ENCODE measurements at regions not wholly inside any gene's neighbourhood (a gene's known extent, or its start where the extent isn't known, plus 50 kb on each side); places are given as distances from the start of the nearest gene placed in this dataset.
A peak's percentile ranks its signal among the peaks of the same experiment; 100 is the strongest.

DNA sequence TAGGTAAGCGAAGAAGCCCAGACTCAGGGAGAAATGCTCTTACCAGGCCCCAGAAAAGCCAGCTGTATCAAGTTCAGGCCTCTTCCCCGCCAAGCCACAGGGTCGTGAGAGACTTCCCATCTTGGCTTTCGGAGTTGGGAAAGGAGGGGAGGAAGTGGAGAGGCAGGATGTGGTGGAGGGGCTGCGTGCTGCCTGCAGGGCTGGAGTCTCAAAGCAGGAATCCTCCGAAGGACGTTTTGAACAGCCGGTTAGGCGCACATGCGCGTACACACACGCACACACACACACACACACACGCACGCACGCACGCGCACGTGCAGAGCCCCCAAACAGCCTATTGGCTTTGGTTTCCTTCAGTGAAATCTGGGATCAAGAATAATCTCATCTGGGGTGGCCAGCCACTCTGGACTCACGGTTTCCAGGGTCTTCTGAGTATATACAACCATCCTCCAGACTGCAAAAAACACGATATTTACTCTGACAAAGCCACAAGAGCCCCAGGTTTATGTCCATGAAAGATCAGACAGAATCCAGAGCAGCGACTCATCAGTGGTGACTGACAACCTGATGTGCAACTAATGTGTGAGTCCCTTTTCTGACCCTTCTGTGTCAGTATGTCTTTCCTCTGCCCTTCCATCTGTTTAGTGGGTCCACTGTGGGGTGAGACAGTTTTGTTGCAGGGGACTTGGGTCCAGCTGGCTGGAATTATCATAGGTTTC lies 115.0 kb upstream of the ZNF438 start:
- DNase-seq = peak; percentile 35

DNA sequence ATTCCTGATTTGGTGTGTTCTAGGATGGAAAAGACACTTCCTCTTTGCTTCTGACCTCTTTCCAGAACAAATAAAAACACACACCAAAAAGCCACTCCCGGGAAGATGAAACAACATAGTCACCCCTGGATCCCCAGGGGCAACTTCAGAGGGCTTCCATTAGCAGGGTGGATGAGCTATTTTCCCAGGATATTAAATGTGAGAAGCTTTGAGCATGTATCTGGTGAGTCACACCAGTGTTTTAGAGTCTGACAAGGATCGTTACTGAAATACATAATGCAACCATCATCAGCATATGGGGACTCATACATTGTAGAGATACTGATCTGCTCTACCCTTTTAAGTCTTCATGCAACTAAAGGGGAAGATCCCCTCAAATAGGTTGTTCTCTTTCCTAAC lies 115.5 kb upstream of the ZNF438 start:
- no peak for DNase-seq

DNA sequence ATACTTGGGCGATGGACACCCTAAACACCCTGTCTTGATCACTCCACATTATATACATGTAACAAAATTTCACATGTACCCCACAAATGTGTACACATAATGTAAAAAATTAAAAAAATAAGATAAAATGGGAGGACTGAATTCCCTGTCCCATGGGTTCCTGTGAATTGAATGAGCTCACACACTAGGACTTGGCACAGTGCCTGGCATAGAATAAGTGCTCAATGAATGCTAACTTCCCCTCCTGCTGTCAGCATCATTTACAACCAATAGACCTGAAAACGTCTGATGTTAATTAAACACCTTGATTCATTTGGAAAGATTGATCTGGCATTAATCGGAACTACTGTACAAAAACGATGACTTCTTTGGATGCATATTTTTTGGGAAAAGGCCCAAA lies 117.3 kb upstream of the ZNF438 start:
- no peak for DNase-seq

DNA sequence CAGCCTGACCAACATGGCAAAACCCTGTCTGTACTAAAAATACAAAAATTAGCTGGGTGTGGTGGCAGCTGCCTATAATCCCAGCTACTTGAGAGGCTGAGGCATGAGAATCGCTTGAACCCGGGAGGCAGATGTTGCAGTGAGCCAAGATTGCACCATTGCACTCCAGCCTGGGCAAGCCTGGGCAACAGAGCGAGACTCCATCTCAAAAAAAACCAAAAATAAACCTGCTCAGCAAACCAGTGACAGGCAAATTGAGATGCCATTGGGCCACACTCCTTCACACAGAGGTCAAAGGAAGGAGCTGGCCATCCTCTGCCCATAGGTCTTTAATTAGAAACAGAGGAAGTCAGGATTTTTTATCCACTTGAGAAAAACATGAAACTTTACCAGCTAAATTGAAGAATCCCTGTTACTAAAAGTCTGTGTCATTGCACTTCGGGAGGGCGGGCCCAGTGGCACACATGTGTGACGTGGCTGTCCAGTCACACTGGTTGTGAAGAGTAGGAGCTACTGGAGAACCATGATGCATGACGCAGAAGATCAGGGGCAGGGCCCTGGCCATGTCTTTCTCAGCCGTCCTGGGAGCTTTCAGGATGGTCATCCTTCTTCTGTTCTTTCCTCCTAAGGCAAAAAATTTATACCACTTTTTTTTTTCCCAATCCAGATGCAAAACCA lies 118.3 kb upstream of the ZNF438 start:
- no peak for DNase-seq

DNA sequence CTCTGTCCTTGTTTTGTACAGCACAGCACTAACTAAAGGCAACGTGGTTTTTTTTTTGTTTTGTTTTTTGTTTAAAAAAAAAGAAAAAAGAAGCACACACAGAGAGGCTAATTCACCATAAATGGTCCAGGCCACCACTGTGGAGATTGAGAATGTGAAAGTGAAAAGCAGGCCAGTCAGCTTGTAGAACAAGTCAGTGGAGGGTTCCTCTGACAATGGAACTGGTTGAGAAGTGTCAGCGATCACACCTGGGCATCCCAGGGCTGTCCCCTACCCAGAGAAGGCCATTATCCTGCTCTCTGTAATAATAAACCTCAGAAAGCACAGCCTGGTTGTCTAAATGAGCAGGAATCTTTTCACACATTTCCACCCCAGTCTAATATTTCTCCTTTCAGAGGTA lies 119.6 kb upstream of the ZNF438 start:
- no peak for DNase-seq

DNA sequence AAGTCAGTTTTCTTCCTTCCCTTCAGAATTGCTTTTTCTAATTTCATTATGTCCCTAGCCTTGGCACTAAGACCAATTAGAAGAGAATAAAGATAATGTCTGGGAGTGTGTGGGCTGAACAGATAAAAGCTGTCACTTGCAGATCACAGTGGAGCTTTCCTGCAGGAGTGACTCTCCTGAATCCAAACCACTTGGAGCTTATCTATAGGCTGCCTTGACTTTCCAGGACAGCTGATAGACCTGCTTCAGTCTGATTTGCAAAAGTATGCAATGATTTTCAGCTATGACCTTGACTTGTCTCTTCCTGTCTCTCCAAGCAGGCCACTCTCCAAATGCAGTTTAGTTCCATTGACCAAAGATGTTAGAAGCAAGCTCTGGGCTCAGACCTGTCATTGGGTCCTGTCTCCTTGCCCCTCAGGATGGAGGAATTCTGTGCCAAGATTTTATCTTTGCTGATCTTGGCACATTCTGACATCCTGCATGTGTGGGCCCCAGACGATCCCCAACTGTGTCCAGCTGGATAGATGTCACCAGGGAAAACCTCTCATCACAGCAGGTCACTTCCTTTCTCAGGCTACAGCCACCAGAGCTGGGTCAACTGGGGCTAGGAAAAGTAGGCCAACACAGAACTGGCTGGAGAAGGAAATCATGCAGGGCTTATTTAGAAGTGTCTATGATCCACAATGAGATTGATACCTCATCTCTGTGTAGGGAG lies 120.9 kb upstream of the ZNF438 start:
- DNase-seq = no peak

DNA sequence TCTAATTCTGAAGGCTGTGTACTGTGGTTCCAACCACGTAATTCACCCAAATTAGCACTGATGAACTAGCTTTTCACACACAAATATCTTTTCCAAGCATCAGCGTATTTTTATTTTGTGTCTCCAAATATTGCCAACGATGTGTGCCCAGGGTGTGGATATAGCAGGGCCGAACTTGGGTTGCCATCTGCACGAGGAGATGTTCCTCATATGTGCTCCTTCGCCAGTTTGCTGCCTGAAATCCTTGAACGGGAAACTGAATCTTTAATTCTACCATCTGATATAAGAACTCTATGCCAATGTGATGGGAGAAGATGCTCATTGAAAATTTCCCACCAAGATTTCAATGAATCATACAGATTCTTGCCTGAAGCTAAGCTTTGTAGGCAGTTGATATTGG lies 121.5 kb upstream of the ZNF438 start:
- DNase-seq = no peak

DNA sequence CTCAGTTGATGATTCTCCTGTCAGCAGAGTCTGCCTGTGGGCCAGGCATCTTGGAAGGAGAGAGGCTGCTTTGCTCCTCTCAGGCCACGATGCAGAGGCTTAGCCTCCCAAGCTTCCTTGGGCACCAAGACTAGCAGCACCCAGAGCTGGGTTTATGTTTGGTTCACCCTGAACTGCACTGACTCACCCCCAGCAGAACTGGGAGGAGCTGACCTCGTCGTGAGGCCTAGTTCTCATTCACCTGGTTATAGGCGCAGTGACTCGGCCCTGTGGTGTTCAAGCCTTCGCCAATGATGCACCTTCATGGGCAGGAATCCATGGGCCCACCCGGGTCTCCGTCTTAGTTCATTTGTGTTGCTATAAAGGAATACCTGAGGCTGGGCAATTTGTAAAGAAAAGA lies 122.0 kb upstream of the ZNF438 start:
- no peak for DNase-seq

DNA sequence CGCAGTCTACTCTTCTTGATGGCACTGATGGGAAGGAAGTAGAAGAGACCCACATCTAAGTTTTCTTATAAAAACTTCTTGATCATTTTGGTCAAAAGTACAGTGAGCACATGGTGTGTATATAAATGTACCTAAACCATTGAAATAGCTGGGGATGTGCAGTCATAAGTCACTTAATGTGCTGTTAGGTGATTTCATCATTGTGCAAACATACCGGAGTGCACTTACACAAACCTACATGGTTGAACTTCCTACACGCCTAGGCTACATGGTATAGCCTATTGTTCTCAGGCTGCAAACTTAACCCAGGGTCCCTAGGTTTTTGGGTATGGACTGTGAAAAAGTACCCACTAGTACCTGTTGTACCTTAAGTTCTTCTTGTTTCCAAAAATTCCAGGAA lies 123.3 kb upstream of the ZNF438 start:
- no peak for DNase-seq

DNA sequence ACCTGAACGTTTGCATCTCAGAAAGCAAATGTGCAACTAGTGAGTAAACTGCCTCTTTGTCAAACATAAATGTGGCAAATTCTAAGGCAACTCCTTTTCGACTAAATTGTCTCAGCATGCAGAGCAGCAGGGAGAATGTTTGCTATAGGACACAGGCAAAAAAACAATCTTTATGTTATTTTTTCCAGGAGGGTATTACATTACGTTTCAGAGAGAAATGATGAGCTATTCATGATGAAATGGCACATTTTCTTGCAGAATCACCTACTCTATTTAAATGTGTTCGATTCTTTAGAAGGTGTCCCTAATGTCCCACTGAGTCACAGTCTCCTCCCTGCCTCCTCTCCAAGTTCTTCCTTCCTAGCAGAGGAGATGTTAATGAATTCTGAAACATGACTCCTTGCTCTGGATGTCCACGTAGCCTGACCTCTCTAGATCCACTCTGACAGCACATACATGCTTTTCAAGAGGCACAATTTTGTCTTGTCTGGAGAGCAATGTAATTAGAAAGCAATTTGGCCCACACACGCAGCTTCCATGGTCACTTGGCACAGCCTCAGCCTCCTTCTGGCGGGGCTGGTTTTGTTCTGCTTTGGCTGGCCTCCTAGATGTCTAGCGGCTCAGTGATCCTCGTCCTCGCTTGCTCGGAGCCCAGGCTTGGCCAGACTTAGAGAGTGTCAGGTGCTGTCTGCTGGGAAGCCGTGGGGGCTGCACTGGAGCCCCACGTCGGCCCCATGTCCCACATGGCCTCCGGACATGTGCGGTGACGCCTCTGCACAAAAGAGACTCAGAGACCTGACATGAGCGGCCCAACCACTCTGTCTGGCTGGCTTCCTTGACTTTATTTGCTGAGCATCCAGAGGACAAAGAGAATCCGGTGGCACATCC lies 125.7 kb upstream of the ZNF438 start:
- no peak for DNase-seq

DNA sequence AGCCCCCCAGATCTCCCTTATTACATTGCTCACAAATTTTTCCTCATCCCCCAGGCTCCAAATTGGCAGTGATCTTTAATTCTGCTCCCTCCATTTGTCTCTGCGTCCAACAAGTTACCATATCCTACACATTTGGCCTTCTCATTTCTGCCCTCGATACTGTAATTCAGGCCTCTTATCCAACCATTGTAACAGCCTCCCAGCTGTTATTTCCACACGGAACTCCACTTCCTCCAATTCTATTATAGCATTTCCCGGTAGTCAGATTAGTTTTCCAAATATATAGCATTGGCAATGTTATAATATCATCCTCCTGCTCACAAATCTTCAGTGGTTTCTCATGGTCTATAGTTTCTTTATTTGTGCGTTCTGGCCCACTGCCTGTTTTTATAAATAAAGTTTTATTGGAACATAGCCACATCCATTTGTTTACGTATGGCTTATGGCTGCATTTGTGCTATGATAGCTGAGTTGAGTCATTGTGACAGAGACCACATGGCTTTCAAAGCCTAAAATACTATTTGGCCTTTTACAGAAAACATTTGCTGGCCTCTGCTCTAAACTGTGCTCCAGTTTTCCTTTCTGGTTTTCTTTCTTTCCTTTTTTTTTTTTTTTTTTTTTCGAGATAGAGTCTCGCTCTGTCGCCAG lies 126.5 kb upstream of the ZNF438 start:
- no peak for DNase-seq

DNA sequence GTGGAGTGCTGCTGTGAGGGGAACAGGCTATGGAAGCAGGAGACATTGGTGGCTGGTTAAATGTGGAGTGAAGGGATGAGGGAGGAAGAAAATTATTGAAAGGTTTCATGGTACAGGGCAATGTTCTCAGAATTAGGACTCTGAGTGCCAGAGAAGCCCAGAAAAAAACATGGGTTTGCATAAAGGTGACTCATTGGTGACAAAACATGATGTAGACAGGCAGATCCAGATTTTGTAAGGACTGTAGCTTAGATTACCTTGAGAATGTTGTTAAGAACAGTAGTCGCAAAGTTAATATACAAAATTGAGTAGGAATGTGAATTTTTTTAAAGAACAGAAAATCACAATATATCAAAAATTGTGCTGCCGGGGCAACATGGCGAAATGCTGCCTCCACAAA lies 134.9 kb upstream of the ZNF438 start:
- no peak for DNase-seq

DNA sequence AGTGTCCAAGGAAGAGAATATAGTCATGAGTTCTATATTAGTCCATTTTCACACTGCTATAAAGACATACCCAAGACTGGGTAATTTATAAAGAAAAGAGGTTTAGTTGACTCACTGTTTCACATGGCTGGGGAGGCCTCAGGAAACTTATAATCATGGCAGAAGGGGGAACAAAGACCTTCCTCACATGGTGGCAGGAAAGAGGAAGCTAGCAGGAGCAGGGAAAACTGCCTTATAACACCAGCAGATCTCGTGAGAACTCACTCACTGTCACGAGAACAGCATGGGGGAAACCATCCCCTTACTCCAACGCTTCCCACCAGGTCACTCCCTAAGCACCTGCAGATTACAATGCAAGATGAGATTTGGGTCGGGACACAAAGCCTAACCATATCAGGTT lies 139.0 kb upstream of the ZNF438 start:
- no peak for DNase-seq

DNA sequence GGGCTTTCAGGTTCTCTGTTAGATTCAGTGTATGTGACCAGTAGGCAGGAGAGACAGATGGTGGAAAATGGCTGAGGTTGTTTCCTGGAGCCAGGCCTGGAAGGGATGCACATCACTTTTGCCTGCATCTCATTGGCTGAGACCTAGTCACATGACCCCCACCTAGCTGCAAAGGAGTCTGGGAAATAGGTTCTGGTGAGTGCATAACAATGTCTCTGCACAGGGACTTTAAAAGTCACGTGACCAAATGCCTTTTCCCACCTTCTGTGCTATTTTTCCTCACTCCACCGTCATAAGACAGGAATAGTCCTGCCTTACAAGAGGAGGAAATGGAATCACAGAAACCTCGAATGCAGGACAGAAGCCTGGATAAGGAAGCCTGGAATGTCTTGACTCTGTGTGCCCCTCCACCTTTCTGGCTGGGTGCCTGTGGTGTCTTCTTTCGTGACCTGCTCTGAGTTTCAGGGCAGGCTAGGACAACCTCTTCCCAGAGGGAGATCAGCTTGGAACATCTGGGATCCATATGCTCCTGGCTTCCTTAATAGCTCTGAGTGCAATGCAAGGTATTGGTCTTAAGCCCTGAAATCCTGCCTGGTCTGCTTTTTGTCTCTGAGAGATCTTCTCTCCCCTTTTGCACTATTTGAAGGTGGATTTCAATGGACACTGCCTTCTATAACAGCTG lies 139.9 kb upstream of the ZNF438 start:
- no peak for DNase-seq

DNA sequence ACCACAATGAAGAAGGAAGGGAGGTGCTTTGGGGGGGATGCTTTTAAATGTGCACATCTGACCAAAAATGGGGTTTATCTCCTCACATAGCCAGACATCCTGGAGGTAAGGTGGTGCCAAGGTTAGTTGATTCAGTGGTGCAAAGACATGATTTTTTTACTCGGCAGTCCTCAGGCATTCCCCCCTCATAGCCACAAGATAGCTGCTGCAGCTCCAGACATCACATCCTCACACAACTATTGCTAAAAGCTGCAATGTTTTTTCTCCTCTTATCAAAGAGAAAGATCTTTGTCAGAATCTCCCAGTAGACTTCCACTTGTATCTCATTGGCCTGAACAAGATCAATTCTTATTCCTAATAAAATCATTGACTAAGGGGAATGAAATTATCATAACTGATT lies 141.3 kb upstream of the ZNF438 start:
- DNase-seq = no peak

DNA sequence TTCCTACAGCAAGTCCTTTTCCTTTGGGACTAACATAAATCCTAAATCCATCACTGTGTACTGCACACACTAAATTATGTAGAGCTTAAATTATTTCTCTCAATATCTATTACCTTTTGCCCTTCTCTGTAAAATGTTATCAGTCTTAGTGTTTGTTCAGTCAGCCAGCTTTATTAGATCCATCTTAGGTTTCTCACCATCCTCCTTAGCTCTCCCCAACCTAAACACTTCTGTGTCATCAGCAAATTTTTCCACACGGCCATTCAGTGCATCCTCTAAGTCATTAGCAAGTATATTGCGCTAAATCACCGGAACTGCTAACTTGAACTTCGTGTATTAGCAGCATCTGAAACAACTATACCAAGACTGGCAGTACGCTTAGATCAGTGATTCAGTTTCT lies 142.1 kb upstream of the ZNF438 start:
- no peak for DNase-seq

DNA sequence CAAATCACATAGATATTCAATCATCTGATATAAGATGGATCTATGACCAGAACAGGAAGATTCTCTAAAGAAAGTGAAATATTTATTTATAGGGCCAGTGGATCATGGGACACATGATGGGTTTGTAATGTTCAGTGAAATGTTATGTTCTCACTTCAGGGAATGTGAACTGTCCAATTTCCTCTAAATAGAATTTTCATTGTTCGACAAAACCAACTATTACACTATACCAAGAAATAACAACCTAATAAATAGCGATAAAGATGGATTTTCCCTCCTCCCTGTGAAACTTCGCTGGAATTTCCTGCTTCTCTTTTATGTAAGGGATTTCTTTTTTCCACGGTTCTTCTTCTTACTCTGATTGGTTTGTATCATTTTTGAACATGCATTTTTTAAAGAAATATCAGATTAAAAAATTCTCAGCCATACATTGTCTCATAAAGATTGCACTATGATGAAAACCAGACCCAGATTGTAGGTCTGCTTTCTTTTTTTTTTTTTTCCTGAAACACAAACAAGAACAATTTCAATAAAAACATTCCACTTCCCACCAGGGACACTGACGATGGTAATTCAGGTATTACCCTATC lies 139.8 kb upstream of the ZEB1 start:
- DNase-seq = no peak

DNA sequence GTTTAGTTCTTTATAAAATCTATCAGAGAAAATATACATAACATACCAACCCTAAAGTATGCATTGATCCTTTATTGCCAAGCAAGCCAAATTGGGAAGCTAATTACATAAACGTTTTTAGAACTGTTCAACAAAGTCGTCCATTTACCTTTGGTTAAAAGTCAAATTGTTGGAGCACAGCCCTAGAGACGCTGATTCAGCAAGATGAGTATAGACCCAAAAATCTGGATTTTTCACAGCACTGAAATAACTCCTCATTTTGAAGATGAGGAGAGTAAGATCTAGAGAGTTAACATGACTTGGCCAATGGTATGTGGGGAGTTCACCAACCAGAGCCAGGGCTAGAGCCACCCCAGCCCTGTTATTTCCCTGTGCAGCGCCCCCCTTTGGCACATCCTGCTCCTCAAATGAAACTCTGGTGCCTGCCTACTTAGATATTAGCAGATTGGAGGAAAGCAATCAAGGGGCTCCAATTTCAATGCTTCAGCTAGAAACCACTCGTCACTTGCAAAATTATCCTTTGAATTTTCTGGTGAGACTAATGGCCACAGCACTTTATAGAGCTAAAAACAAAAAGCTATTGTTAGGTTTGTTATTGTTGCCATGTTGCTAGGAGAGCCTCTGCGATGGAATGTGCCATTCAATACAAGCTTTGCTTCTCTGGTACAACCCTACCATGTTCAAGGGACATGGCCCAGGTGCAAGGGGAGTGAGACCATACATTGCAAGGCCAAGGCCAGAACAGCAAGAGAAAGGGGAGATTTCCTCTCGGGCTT lies 132.6 kb upstream of the ZEB1 start:
- DNase-seq = no peak

DNA sequence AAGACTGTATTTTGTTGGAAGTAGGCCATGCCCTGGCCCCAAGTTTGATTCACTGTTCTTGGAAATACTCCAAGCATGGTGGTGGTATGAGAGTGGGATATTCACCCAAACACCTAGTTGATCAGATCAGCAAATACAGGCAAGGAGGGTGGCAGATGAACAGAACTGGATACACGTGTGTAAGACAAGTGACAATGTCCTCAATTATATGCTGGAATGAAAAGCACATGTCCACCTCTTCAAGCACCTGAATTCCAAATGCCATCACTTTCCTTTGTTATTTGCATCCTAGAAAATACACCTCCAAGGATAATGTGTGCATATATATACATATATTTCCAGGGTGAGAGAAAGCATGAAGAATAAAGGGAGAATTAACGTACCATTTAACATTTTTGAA lies 131.8 kb upstream of the ZEB1 start:
- DNase-seq = no peak

DNA sequence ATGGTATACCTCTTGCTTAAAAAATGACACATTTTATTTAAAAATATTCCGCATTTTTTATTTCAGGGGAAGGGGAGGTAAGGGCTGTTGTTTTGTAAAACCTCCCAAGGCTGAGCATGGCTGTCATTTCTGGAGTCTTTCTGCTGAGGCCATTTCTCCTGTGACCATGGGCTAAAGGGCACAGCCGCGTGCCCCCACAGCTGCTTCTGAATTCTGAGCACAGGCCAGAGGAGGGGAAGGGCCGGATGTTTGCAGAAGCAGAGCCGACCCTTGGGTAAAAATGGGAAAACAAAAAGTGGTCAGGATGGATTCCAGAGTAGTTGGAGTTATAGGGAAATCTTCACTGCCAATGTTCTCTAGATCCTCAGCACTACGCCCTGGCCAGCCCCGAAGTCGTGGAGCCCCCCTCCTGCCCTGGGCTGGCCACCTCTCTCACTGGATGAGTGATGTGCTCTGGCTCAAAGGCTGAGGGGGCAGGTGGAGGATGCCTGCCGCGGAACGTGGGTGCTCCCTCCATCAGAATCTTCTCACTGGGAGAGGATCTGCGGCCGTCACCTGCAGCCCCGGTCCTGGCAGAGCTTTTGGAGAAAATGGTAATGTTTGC lies 131.3 kb upstream of the ZEB1 start:
- DNase-seq = no peak
